Esophagus squamous epithelium (tissue), 4 donors: ENCODE measurements at regions not wholly inside any gene's neighbourhood (a gene's known extent, or its start where the extent isn't known, plus 50 kb on each side); places are given as distances from the start of the nearest gene placed in this dataset.

Experiments
- POLR2A ChIP-seq, 4 donors: fragments of 450-650 bp; IDR thresholded peaks; one replicate each; pipeline ENCODE4 v1.6.1; 2017; ENCODE audit warnings: antibody characterized with exemption in 4 of 4, mild to moderate bottlenecking in 4 of 4, moderate library complexity in 3 of 4
- TF ChIP-seq, protein P1 (sequence below), 6 experiments: fragments of 450-650 bp in 4 of 6; fragments of 200-600 bp in 2 of 6; sonication (generic) in 2 of 6; IDR thresholded peaks; one replicate each; pipeline ENCODE4 v1.5.1; 2016 to 2019; ENCODE audit warnings: antibody characterized with exemption in 6 of 6, mild to moderate bottlenecking in 4 of 6, moderate library complexity in 4 of 6

DNA sequence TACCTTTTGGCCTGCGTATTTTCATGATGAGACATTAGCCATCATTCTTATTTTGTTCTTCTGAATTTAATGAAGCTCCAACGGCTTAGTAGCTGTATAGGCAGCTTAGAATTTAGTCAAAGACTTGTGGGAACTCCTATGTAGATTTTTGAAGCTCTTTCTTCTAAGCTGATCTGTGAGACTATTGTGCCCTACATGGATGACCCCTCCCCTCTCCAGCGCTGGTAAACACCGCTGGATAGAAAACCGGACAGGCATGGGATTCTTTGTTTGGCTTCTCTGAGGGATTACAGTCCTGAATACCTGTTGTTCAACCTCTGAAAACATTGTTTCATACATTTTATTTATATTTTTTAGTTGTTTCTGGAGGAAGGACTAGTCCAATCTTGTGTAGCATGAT lies 1353.4 kb downstream of the GRIK2 start:
- TF ChIP-seq, protein P1, sequence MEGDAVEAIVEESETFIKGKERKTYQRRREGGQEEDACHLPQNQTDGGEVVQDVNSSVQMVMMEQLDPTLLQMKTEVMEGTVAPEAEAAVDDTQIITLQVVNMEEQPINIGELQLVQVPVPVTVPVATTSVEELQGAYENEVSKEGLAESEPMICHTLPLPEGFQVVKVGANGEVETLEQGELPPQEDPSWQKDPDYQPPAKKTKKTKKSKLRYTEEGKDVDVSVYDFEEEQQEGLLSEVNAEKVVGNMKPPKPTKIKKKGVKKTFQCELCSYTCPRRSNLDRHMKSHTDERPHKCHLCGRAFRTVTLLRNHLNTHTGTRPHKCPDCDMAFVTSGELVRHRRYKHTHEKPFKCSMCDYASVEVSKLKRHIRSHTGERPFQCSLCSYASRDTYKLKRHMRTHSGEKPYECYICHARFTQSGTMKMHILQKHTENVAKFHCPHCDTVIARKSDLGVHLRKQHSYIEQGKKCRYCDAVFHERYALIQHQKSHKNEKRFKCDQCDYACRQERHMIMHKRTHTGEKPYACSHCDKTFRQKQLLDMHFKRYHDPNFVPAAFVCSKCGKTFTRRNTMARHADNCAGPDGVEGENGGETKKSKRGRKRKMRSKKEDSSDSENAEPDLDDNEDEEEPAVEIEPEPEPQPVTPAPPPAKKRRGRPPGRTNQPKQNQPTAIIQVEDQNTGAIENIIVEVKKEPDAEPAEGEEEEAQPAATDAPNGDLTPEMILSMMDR (IDR thresholded peaks at IDR 0.05): no peak
- no peak for TF ChIP-seq POLR2A (IDR thresholded peaks at IDR 0.05)
